Keratinocyte (primary cell): ENCODE measurements at regions not wholly inside any gene's neighbourhood (a gene's known extent, or its start where the extent isn't known, plus 50 kb on each side); places are given as distances from the start of the nearest gene placed in this dataset.
A peak's percentile ranks its signal among the peaks of the same experiment; 100 is the strongest.
"Not testable (repeated sequence)": the region's sequence is repeated elsewhere in the genome, so short reads cannot be mapped to it uniquely, and the experiment has no call there.

Experiments
- DNase-seq: peaks from one replicate; pipeline ENCODE4 v3.0.0-alpha.2; 2011; ENCODE audit warnings: low read depth, missing footprints, low spot score
- FAIRE-seq: peaks from 2 replicates; lab custom pipeline; 2011; peaks lifted over from hg19 to GRCh38; lab: Jason Lieb, UNC
- H2AFZ ChIP-seq: 2 replicates; pipeline ENCODE4 v1.6.0; 2012; ENCODE audit warnings: low read length, control low read depth, inconsistent platforms; ENCODE audit not compliant: control insufficient read depth
- H3K27ac ChIP-seq: 2 replicates; pipeline ENCODE4 v1.5.1; 2011; ENCODE audit warnings: low read length; ENCODE audit not compliant: control insufficient read depth, insufficient read depth
- H3K27me3 ChIP-seq: 3 replicates; pipeline ENCODE4 v1.6.0; 2011; ENCODE audit warnings: low read length; ENCODE audit not compliant: control insufficient read depth, insufficient read depth; ENCODE audit errors: extremely low read depth
- H3K36me3 ChIP-seq, 2 experiments: 2 replicates in 1 of 2; 3 replicates in 1 of 2; pipeline ENCODE4 v1.5.1; 2011; ENCODE audit warnings: low read length in 2 of 2, mild to moderate bottlenecking in 1 of 2; ENCODE audit not compliant: control insufficient read depth in 2 of 2, insufficient read depth in 2 of 2; ENCODE audit errors: extremely low read depth in 1 of 2
- H3K4me1 ChIP-seq: 3 replicates; pipeline ENCODE4 v1.5.1; 2011; ENCODE audit warnings: low read length; ENCODE audit not compliant: control insufficient read depth, insufficient read depth; ENCODE audit errors: extremely low read depth
- H3K4me2 ChIP-seq: 3 replicates; pipeline ENCODE4 v1.6.0; 2011; ENCODE audit warnings: low read depth, low read length; ENCODE audit not compliant: control insufficient read depth, insufficient read depth; ENCODE audit errors: extremely low read depth
- H3K4me3 ChIP-seq, 3 experiments: fragments of 200-600 bp in 1 of 3; sonication (generic) in 1 of 3; 2 replicates in 2 of 3; 3 replicates in 1 of 3; pipeline ENCODE4 v1.5.1; 2011 to 2016; ENCODE audit warnings: low read length in 3 of 3, mild to moderate bottlenecking in 3 of 3, control low read depth in 2 of 3, inconsistent platforms in 1 of 3, low read depth in 1 of 3, mixed read lengths in 1 of 3, mixed run types in 1 of 3, moderate library complexity in 1 of 3; ENCODE audit not compliant: control insufficient read depth in 2 of 3, insufficient read depth in 2 of 3; ENCODE audit errors: extremely low read depth in 1 of 3
- H3K79me2 ChIP-seq: 2 replicates; pipeline ENCODE4 v1.6.0; 2012; ENCODE audit warnings: low read length; ENCODE audit not compliant: control insufficient read depth, insufficient read depth
- H3K9ac ChIP-seq: 3 replicates; pipeline ENCODE4 v1.6.0; 2011; ENCODE audit warnings: low read length; ENCODE audit not compliant: control insufficient read depth, insufficient read depth; ENCODE audit errors: extremely low read depth
- H3K9me1 ChIP-seq: 3 replicates; pipeline ENCODE4 v1.6.0; 2011; ENCODE audit warnings: low read length; ENCODE audit not compliant: control insufficient read depth, insufficient read depth; ENCODE audit errors: extremely low read depth
- H3K9me3 ChIP-seq: 2 replicates; pipeline ENCODE4 v1.5.1; 2012; ENCODE audit warnings: low read depth, low read length; ENCODE audit not compliant: control insufficient read depth
- H4K20me1 ChIP-seq: 3 replicates; pipeline ENCODE4 v1.6.0; 2011; ENCODE audit warnings: low read length; ENCODE audit not compliant: control insufficient read depth, insufficient read depth; ENCODE audit errors: extremely low read depth
- dilution Hi-C: fragments of 300-500 bp; cut with MboI; formaldehyde crosslinking; loops from one replicate; pipeline ENCODE4 v1.7.0; 2020; ENCODE audit warnings: low sequenced_read_pairs; ENCODE audit not compliant: extremely low pct_ligation_motif_present

- H2AFZ ChIP-seq, H3K27me3 ChIP-seq, dilution Hi-C loops, H3K79me2 ChIP-seq, H3K9me3 ChIP-seq, DNase-seq, H3K4me3 ChIP-seq, H3K9ac ChIP-seq, FAIRE-seq, H3K9me1 ChIP-seq, H3K36me3 ChIP-seq, H3K27ac ChIP-seq, H3K4me2 ChIP-seq, H3K4me1 ChIP-seq, H4K20me1 ChIP-seq: not testable (repeated sequence)
These were observed 95.0 kb downstream of the ALG1L2 start for GRCh38 chr3:130176476-130177256.

GRCh38 chr3:130178835-130179234 lies 97.2 kb downstream of the ALG1L2 start:
- FAIRE-seq, H2AFZ ChIP-seq, H3K79me2 ChIP-seq, DNase-seq, H3K27ac ChIP-seq, H3K36me3 ChIP-seq, H3K27me3 ChIP-seq, H3K9me3 ChIP-seq, dilution Hi-C loops, H3K9me1 ChIP-seq, H4K20me1 ChIP-seq, H3K4me3 ChIP-seq, H3K4me2 ChIP-seq, H3K9ac ChIP-seq, H3K4me1 ChIP-seq: not testable (repeated sequence)

- H3K9me3 ChIP-seq, H3K79me2 ChIP-seq, H2AFZ ChIP-seq, H3K4me3 ChIP-seq, H3K27me3 ChIP-seq, H3K4me1 ChIP-seq, DNase-seq, H4K20me1 ChIP-seq, H3K9ac ChIP-seq, H3K27ac ChIP-seq, FAIRE-seq, H3K36me3 ChIP-seq, dilution Hi-C loops, H3K9me1 ChIP-seq: not testable (repeated sequence)
- peak overlapping the region; percentile 51 for H3K4me2 ChIP-seq
These were observed 97.8 kb downstream of the ALG1L2 start for GRCh38 chr3:130179353-130179970.

- H3K9me1 ChIP-seq, dilution Hi-C loops, H3K36me3 ChIP-seq, H3K79me2 ChIP-seq, H3K4me2 ChIP-seq, H3K9ac ChIP-seq, H4K20me1 ChIP-seq, H3K27me3 ChIP-seq, H3K27ac ChIP-seq, H3K9me3 ChIP-seq, H3K4me1 ChIP-seq, FAIRE-seq, H2AFZ ChIP-seq, H3K4me3 ChIP-seq, DNase-seq: not testable (repeated sequence)
These were observed 100.8 kb downstream of the ALG1L2 start for GRCh38 chr3:130182475-130182874.

GRCh38 chr3:130183689-130184088 lies 102.1 kb downstream of the ALG1L2 start:
- dilution Hi-C loops, H4K20me1 ChIP-seq, H3K79me2 ChIP-seq, FAIRE-seq, H3K4me2 ChIP-seq, H3K4me3 ChIP-seq, H2AFZ ChIP-seq, H3K27me3 ChIP-seq, H3K4me1 ChIP-seq, H3K9ac ChIP-seq, DNase-seq, H3K27ac ChIP-seq, H3K9me3 ChIP-seq, H3K36me3 ChIP-seq, H3K9me1 ChIP-seq: not testable (repeated sequence)
